GM23248 (cell line): ENCODE measurements at regions not wholly inside any gene's neighbourhood (a gene's known extent, or its start where the extent isn't known, plus 50 kb on each side); places are given as distances from the start of the nearest gene placed in this dataset.

Source experiments
- EZH2 ChIP-seq: fragments of 200-600 bp; sonication (generic); IDR thresholded peaks from 2 replicates; pipeline ENCODE4 v1.6.1; 2018; ENCODE audit warnings: antibody characterized with exemption, mild to moderate bottlenecking; ENCODE audit not compliant: insufficient read depth, poor library complexity, severe bottlenecking
- EZH2phosphoT487 ChIP-seq: fragments of 200-600 bp; sonication (generic); IDR thresholded peaks from 2 replicates; pipeline ENCODE4 v1.6.1; 2018; ENCODE audit warnings: antibody characterized with exemption, moderate library complexity, mild to moderate bottlenecking, low read depth; ENCODE audit not compliant: insufficient read depth

DNA sequence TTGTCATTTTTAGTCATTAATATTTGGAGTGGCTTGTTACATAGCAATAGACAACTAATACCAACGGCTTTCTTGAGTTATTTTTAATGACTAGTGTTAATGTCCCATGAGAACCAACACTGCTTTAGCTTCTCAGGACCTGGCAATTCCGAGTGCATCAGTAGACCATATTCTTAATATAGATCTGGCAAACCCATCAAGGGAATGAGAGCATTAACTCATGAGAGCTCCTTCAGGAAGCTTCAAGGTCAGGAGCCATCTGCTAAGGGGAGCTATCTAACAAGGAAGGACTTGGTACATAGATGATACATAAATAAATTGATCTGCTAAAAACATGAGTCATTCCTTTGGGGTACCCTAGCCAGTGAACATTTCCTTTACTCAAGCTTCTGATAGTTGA, 122.6 kb upstream of the EPHA3 start:
- no peak for TF ChIP-seq EZH2
- no peak for TF ChIP-seq EZH2phosphoT487
